ENCODE measurements at regions not wholly inside any gene's neighbourhood (a gene's known extent, or its start where the extent isn't known, plus 50 kb on each side); places are given as distances from the start of the nearest gene placed in this dataset.
A peak's percentile ranks its signal among the peaks of the same experiment; 100 is the strongest.

GRCh38 chr13:106660746-106661625, 93.0 kb upstream of the ARGLU1 start:
- DNase-seq (ENCODE audit: low read depth) = no peak
- TF ChIP-seq CTCF (conservative IDR thresholded peaks at IDR 0.05; ENCODE audit: low read depth, low read length) = no peak

DNA sequence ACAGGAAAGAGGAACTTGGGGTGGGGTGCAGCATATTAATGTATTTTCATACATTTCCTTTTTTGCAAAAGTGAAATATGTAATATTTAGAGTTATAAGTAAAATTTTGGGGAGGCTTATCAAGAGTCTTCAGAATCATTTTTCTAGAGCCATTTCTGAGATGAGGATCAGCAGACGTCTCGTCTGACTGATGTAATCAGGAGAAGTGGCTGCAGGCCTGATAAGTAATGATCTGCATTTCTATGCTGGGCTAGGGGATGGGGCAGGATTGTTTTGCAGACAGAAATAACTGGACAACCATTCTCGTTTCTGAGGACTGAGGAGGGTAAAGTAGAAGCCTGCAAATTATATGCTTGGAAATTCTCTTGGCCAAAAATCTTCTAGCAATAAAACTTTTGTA, 89.2 kb upstream of the ARGLU1 start:
- no peak for TF ChIP-seq CTCF (conservative IDR thresholded peaks at IDR 0.05; ENCODE audit: low read depth, low read length)
- no peak for DNase-seq (ENCODE audit: low read depth)
- no peak overlapping the region for H3K4me3 ChIP-seq (ENCODE audit: low read depth, low read length)

More at GRCh38 chr13:106660746-106661625, 93.0 kb upstream of the ARGLU1 start:
- no peak overlapping the region for H3K4me3 ChIP-seq (ENCODE audit: low read depth, low read length)

DNA sequence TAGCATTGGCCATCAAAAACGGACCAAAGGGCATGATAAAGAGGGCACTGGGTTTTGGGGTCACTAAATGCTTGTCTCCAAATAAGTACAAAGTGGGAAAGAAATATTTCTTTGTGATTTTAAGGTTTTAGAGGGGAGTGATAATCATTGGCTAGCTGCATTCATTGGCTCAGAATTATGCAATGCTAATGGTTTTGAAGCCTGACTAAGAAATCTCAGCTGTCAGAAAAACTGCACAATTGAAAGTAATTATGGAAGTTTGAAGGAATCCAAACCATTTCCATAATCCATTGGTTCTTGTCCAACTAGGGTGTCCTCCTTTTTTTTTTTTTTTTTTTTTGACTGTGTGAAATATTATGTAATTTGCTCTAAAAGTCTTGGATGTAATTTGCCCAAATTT, 88.2 kb upstream of the ARGLU1 start:
- no peak overlapping the region for H3K4me3 ChIP-seq (ENCODE audit: low read depth, low read length)
- no peak for DNase-seq (ENCODE audit: low read depth)
- TF ChIP-seq CTCF (conservative IDR thresholded peaks at IDR 0.05; ENCODE audit: low read depth, low read length) = no peak

GRCh38 chr13:106651442-106651841, 83.5 kb upstream of the ARGLU1 start:
- no peak for DNase-seq (ENCODE audit: low read depth)
- no peak overlapping the region for H3K4me3 ChIP-seq (ENCODE audit: low read depth, low read length)
- no peak for TF ChIP-seq CTCF (conservative IDR thresholded peaks at IDR 0.05; ENCODE audit: low read depth, low read length)

GRCh38 chr13:106650690-106651205, 82.8 kb upstream of the ARGLU1 start:
- no peak overlapping the region for H3K4me3 ChIP-seq (ENCODE audit: low read depth, low read length)
- no peak for TF ChIP-seq CTCF (conservative IDR thresholded peaks at IDR 0.05; ENCODE audit: low read depth, low read length)
- DNase-seq (ENCODE audit: low read depth) = no peak

DNA sequence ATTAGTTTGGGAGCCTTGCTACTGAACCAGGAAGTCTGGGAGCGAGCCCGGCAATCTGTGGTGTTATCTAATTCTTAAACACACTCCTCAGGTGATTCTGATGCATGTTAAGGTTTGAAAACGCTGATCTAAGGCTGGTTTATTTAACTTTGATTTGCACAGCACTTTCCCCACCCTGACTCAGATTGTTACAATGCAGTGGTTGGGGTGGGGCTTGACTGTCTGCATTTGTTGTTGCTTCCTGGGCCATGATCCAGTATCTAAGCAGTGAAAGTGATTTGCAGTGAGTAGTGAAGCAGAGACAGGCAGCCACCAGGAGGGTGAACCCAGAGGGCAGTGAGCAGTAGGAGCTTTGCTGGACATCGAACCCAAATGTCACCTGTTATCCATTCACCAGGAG, 81.6 kb upstream of the ARGLU1 start:
- DNase-seq (ENCODE audit: low read depth) = peak; percentile 79
- TF ChIP-seq CTCF (conservative IDR thresholded peaks at IDR 0.05; ENCODE audit: low read depth, low read length) = peak; percentile 7
- H3K4me3 ChIP-seq (ENCODE audit: low read depth, low read length) = no peak overlapping the region

DNA sequence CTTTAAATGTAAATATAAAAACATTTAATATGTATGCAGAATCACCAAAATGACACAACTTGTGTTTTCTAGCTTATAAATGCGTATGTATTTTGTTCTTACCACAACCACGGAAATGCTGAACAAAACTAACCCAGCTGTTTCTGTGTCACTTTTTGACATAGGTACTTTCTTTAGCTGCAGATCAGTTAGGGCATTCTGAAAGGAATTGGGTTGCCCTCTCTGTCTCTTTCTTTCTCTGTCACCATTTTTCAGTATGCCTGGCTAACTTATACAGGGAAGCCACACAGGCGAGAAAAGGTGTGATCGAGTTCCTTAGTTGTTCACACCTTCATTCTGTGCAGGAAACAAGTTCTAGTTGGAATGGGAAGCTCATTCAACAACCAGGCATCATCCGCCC, 72.6 kb upstream of the ARGLU1 start:
- no peak for DNase-seq (ENCODE audit: low read depth)
- TF ChIP-seq CTCF (conservative IDR thresholded peaks at IDR 0.05; ENCODE audit: low read depth, low read length) = no peak

More for the DNA sequence above, 72.6 kb upstream of the ARGLU1 start:
- H3K4me3 ChIP-seq (ENCODE audit: low read depth, low read length) = no peak overlapping the region
